C4-2B (cell line): ENCODE measurements at regions not wholly inside any gene's neighbourhood (a gene's known extent, or its start where the extent isn't known, plus 50 kb on each side); places are given as distances from the start of the nearest gene placed in this dataset.

ENCODE experiments used
- CTCF ChIP-seq: fragments of 450-650 bp; conservative IDR thresholded peaks from 2 replicates; pipeline ENCODE4 v1.5.1; 2017; ENCODE audit warnings: mild to moderate bottlenecking
- ZFX ChIP-seq: fragments of 450-650 bp; IDR thresholded peaks from 2 replicates; pipeline ENCODE4 v1.6.1; 2017

GRCh38 chr11:92784331-92784730 is 185.1 kb upstream of the MTNR1B start:
- TF ChIP-seq CTCF (no peak), ZFX (no peak)
